Hematopoietic multipotent progenitor cell (in vitro differentiated cells): ENCODE measurements at regions not wholly inside any gene's neighbourhood (a gene's known extent, or its start where the extent isn't known, plus 50 kb on each side); places are given as distances from the start of the nearest gene placed in this dataset.
A peak's percentile ranks its signal among the peaks of the same experiment; 100 is the strongest.

Experiments
- DNase-seq, 3 donors: peaks; one replicate each; pipeline ENCODE4 v3.0.0-alpha.2; 2011 to 2015; ENCODE audit warnings: low read depth in 2 of 3, low spot score in 2 of 3

DNA sequence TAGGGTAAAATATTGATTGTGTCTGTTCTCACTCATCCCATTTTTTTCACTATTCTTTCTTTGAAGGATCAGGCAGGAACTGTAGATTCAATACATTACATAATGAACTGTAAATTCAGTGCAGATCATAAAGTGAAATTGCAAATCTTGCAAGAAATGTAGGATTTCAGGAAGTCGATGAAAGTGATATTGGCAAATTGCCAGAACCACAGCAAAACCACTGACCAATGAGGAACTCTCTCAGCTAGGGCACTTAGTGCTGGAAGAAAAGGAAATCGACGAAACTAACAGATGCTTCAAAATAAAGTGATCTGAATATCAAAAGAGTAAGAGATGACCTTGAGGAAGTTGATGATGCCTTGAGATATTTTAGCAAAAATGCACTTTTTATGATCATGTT is 157.6 kb downstream of the AACS start:
- DNase-seq = peak in 1 of 3 donors; percentile 29

GRCh38 chr12:125225641-125226040 is 160.4 kb downstream of the AACS start:
- DNase-seq = no peak

DNA sequence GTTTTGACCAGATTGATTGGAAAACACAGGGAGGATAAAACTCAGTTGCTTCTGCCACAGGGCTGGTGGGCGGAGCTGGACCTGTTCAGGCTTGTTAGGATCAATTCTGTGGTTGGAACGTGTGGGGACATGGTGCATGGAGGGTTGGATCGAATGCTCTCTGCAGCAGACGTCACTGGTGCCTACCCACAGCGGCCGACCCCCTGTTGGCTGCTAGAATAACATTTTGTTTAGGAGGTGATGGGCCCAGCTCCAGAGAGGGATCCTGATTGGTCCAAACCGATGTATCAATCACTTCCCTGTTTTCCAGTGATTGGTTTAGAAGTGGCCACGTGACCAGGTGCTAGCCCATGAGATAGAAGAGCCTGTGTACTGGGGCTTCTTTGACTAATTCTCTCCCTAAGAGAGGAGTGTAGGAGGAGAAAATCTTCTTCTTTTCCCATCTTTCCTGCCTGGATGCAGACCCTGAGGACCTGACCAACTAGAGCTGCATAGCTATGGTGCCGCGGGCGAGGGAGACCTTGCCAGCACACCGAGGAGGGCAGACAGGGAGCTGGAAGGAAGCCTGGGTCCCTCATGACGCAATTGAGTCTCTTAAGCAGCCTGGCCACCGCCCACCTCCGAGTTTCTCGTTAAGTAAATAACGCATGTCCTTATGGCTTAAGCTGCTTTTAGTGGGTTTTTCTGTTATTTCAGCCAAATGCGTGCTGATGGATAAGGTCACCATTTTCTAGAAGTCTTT is 163.5 kb downstream of the AACS start:
- no peak for DNase-seq

- DNase-seq = no peak
Observed at GRCh38 chr12:125229878-125230530, 164.8 kb downstream of the AACS start.

- no peak for DNase-seq
Observed at GRCh38 chr12:125233319-125233718, 168.1 kb downstream of the AACS start.

- DNase-seq = no peak
Observed at GRCh38 chr12:125239563-125239962, 174.3 kb downstream of the AACS start.

DNA sequence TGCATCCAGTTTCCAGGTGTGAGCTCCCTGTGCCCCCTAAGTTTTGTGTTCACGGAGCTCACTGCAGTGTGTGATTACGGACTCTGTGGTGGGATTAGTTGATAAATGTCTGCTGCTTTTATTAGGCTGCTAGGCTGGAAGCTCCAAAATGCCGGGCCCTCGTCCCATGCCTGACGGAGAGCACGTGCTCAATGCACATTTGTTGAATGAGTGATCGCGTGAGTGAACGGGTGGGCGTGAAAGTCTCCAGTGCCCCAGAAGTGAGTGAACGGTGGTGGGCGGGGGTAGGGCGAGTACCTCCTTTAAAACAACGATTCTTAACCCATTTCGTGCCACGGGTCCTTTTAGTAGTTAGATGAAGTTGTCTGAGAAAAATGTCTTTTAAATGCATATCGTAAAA is 175.5 kb downstream of the AACS start:
- no peak for DNase-seq

DNA sequence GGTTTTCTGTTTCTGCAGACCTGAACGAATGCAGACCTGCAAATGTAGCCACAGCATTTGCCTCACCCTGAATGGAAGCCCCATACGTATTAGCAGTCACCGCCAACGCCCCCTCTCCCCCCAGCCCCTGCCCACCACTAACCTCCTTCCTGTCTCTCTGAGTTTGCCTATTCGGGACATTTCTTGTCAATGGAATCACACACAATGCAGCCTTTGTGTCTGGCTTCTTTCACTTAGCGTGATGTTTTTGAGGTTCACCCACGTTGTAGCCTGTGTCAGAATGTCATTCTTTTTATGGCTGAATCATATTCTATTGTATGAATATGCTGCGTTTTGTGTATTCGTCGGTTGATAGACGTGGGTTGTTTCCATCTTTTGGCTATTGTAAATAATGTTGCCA is 178.6 kb downstream of the AACS start:
- DNase-seq = no peak

DNA sequence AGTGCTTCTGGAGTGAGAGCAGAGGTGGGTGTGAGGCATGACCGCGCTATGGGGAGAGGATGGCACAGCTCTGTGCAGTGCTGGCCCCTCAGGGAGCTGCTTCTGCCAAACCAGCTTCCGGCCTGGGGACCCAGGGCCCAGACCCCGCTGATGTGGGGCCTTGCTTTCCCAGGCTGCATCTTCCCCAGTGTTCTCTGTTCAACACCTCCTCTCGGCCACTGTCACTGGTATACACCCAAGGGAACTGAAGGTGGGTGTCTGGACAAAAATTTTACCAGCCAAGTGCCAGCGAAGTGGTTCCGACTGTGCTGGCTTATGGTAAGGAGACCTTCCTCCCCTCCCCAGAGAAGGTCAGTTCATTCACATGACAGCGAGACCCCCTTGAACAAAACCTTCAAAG is 179.1 kb downstream of the AACS start:
- no peak for DNase-seq

DNA sequence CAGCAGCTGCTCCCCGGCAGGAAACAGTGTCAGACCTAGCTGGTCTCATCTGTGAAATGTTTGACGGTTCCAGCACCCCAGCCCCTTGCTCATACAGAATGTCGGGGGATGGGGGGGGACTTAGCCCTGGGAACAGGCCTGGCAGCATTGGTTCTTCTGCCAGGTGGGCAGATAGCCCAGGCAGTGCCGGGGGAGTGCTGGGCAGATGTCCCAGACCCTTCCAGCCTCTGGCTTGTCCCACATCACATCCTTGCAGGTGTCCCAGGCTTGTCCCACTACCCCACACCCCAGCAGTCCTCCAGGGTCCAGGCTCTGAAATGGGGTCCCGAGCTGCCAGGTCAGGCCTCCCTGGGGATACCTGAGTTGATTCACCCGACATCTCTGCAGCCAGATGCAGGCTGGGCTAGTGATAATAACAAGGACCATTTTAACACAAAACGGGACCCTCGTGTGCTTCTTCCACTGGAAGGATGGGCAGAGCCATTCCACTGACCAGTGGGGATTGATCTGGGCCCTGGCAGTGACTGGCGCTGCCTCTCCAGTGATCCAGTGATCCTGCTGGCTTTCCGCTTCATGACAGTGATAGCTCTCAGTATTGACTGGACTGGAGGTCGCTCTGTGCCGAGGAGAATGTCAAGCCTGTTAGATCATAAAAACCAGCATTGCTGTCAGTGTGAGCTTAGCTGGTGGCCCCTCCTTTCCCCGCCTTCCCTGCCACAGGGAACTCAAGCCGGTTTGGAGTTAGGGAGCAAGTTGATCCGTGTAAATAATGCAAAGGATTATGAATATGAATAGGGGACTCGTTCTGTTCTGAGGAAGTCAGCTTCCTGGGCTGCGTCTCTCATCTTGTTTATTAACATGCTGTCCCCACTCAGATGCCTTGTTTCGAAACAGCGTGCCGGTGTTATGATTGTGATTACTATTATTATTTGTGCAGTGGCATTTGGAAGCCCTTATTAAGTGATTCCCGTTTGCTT is 180.6 kb downstream of the AACS start:
- no peak for DNase-seq

DNA sequence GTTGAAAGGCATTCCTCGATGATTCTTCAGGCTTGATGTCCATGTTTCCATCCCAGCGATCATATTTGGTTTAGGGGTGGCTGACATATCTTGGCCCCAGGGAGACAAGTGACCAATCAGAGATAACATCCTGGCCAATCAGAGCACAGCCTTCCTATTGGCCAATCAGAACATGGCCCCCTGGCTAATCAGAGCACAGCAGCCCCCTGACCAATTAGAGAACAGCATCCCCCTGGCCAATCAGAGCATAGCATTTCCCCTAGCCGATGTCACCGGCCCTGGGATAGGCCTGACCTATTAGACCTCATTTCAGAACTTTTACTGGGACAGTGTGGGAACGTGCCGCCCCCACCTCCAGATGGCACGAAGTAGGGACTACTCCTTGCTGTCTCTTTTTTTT is 182.2 kb downstream of the AACS start:
- DNase-seq = no peak

GRCh38 chr12:125249066-125249824 is 184.0 kb downstream of the AACS start:
- DNase-seq = no peak

DNA sequence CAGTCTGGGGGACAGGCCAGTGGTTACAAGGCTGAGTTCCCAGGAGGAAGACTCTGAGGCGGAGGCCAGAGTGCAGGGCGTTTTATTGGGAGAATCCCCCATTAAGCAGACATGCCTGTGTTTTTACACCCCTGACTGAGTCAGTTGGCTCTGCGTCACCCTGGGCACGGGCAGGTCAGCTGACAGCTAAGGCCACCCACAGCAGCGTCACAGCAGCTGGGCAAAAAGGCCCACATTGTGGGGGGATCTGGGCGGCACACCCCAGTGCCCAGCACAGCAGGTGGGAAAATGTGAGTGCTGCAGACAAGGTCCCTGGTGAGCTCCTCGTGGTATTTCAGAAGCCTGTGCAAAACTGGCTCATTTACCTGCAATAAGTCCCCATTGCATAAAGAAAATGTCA is 184.7 kb downstream of the AACS start:
- DNase-seq = no peak

GRCh38 chr12:125254236-125254635 is 189.0 kb downstream of the AACS start:
- DNase-seq = peak in 2 of 3 donors; percentile 54 to 83

GRCh38 chr12:125254856-125255255 is 189.6 kb downstream of the AACS start:
- DNase-seq = no peak

DNA sequence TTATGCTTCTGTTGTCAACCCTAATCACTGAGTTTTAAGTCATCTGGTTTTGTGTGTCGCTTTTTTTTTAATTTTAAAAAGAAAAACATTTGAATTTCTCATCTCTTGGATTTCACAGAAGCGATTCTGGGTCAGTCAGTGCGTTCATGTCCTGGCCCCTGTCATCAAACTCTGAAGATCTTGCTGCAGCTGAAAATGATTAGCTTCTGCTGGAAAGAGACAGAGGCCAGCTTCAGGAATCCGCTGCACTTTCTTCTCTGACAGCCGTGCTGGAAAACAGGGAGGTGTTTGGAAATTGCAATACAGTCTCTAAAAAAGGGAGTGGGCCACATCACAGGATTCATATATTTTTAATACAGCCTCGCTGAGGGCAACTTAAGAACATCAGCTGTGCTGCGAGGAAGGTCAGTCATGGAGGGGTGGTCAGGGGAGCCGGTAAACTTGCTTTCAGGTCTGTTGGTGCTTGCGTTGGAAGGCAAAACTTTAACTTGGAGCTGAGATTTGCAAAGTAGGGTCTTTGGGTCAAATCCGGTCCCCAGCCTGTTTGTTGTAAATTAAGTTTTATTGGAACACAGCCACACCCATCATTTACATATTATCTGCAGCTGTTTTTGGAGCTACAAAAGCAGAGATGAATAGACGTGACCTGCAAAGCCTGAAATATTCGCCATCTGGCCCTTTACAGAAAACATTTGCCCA is 190.8 kb downstream of the AACS start:
- no peak for DNase-seq

GRCh38 chr12:125256634-125256936 is 191.3 kb downstream of the AACS start:
- DNase-seq = no peak

- DNase-seq = no peak
Observed at GRCh38 chr12:125259178-125259867, 194.1 kb downstream of the AACS start.

DNA sequence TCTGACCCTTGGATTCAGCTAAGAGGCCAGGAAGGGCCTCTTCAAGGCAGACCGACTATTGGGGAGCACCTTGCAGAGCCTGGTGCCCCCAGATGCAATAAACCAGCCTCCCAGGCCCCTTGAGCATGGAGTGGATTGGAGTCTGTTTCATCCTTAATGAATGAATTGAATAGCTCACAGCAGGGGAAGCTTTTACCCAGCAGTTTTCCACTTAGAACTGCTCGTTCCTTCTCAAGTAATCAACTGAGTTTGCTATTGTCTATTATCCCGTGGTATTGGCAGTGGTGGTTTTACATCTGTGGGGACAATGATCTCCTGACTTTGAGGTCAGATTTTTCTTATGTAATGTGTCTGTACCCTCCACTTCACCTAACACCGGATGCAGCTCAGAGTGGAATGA is 197.6 kb downstream of the AACS start:
- no peak for DNase-seq

DNA sequence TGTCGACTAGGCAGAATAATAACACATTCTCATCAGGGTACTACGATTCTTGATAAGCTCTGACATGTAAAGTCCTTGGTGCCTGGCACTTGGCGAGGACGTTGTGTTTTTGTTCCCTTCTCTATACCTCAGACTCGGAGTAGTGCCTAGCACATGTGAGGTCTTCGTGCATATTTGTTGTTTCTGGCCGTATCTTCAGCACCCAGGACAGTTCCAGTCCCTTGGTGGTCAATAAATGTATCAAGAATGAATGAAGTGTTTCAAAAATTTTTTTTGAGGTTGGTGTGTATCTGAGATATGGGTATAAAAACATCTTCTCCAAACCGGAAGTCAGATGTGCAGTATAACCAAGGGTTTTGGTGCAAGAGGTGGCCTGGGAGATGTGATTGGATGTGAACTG is 198.2 kb downstream of the AACS start:
- DNase-seq = no peak
